LHCN-M2 (cell line): ENCODE measurements at regions not wholly inside any gene's neighbourhood (a gene's known extent, or its start where the extent isn't known, plus 50 kb on each side); places are given as distances from the start of the nearest gene placed in this dataset.

Experiments
- DNase-seq: peaks from one replicate; pipeline ENCODE4 v3.0.0-alpha.2; 2012; ENCODE audit warnings: low read depth

DNA sequence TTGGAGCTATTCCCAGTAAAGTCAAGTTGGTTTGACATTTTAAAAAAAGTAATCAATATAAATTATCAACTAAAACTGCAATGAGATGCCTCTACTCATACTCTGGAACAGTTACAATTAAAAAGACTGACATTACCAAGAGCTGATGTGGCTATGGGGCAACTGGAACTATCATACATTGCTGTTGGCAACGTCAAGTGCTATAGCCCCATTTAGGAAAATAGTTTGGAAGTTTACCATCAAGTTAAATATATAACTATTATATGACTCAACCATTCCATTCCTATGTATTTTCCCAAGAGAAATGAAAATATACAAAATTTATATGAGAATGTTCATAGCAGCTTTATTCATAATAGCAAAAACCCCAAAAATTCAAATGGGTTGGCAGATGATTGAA, 111.4 kb upstream of the HDGFL1 start:
- no peak for DNase-seq

- no peak for DNase-seq
These were observed 102.6 kb upstream of the HDGFL1 start for GRCh38 chr6:22466665-22467245.

DNA sequence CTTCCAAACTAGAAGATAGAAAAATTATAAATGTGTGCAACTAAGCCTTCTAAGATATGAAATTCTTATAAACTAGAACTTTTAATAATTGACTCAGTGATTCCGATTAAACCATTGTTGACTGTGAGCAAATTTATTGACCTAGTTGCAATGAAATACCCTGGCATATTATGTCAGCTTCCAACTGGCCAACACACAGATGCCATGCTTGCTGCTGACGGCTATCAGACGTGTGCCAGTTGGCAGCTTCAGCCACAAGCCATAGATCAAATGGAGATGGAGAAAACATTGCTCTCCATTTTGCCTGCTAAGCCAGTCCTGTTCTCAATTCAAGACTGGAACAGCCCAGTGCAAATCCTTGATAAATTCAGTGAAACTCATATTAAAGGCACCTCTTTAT, 101.7 kb upstream of the HDGFL1 start:
- no peak for DNase-seq

GRCh38 chr6:22468256-22468965, 101.0 kb upstream of the HDGFL1 start:
- no peak for DNase-seq

GRCh38 chr6:22470454-22471131, 98.8 kb upstream of the HDGFL1 start:
- DNase-seq, result no peak

- DNase-seq, result peak; percentile 50
These were observed 98.2 kb upstream of the HDGFL1 start for GRCh38 chr6:22471132-22471690.

DNA sequence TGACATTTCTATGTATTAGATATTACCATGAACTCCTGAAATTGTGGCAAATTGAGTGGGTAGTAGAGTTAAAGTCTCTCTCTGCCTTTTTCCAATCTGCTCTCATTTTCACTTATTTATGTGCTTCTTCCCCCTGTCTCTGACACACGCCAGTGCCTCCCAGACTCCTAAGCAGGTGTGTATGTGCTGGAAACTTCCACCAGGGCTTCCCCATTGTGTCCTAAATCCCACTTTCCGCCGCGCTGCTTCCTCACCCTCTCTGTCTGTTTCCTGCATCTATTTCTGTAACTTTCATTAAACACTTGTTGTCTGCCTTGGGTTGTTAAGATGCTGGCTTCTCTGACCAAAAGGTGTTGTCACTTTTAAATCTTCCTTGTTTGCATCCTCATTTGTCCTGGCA, 97.6 kb upstream of the HDGFL1 start:
- no peak for DNase-seq

DNA sequence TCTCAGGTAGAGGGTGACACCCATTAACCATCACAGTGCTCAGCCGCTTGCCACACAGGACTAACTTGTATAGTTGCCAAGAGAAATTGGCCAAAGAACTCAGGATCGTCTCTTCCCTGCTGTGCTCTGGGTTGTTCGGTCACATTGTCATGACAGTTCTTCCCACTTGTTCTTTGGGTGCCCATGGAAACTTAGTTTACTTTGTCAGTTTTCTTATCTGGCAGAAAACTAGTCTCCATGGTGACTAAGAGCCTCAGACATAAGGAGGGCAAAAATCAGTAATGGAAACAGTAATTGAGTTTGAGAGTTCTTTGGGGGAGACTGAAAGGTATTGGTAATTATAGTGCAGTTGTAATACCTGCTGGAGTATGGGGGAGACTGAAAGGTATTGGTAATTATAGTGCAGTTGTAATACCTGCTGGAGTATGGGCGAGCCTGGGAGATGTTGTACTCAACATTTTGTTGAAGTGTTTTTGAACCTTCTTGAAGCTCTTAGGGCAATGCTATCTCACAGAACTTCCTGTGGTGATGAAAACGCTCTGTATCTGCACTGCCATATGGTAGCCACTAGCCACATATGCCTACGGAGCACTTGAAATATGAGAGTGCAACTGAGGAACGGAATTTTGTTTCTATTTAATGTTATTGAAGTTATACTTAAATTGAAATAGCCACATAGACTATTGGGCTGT, 95.2 kb upstream of the HDGFL1 start:
- no peak for DNase-seq

DNA sequence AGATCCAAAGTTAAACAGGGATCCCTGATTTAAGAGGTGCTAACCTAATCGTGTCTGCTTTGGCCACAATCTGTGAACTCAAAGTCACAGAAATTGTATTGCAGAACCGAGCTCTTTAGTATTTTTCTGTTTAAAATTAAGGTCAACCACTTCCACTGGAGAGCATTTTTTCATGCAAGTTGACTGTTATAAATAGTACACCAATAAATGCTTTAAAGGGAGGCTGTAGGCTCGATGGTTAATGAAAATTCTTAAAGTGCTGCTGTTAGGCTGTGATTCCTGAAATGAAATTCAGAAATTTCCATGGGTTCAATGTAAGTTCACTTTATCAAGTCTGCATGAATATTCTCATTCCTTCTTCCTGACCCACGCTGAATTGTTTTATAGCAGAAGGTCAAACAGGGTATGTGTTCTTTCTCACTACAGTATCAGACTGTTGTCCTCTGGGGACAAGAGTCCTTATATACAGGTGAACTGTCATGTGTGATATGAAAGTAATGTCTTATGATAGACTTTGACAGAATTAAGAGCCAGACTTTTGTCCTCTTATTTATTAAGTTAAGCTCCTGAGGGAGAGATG, 92.5 kb upstream of the HDGFL1 start:
- no peak for DNase-seq

- DNase-seq, result no peak
These were observed 72.1 kb upstream of the HDGFL1 start for GRCh38 chr6:22497276-22497675.

- DNase-seq, result no peak
These were observed 69.6 kb upstream of the HDGFL1 start for GRCh38 chr6:22499815-22500214.

- DNase-seq, result no peak
These were observed 62.9 kb upstream of the HDGFL1 start for GRCh38 chr6:22506496-22506895.

DNA sequence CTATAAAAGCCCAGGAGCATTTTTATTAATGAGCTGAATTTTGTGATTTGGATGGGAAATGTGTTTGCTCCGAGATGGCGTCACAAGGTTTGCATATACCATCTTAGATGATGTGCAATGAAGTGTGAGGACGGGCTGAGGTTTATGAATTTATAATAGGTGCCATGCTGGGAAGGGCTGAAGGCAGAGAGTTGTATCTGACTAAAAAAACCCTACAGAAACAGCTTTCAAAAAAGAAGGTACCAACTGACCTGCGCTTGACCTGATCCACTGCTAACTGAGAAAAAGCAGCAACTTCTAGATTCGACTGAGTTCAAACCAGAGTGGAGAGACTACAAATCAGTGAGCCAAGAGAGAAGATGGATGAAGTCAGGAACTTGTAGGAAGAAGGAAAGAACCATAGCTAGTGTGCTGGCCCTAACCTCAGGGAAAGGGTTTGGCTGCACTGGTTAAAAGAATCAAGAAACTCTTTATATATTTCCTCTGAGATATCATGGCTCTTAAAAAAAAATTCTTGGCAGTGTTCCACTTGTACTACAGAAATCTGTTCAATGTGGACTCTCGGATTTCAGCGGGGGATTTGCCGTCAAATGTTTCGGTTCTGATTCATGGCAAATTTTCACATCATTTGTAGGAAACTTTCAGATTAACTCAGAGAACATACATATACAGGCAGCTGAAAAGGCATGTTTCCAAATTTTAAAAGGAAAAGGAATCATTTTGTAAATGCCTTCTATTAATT, 56.5 kb upstream of the HDGFL1 start:
- peak; percentile 53 for DNase-seq

DNA sequence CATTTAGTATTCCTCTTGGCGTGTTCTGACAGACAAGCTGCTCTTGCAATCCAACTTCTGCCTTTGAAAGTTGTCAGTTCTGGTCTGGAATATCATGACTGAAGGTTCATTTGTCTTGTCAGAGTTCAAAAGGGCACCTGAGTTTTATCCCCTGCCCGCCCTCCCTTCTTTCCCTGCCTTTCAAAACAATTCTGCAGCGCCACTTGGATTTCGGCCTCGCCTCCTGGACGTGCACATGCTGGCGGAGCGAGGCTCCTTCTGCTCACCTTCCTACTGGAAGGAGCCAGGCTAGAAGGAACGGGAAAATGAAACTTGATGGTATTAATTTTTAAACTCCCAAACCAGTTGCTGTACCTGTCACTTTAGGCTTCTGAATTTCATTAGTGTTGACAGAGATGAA, 55.7 kb upstream of the HDGFL1 start:
- DNase-seq, result no peak

DNA sequence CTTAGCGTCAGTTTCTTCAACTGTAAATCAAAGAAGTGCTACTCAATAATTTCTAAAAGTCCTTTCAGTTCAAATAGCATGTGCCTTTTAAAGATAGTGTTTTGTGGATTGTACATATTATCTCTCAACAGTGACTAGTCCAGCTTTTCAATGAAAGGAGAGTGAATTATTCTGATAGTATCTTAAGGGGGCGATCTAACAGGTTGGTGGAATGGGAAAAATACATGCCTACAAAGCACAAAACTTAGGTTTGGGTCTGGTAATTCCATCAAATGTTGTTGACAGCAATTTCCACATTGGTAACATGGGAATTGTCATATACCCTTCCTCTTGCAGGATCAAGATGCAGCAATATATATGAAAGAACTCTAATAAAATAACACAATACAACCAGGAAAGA, 50.1 kb upstream of the HDGFL1 start:
- DNase-seq, result no peak
